HuH-7.5 (cell line): ENCODE measurements at regions not wholly inside any gene's neighbourhood (a gene's known extent, or its start where the extent isn't known, plus 50 kb on each side); places are given as distances from the start of the nearest gene placed in this dataset.
A peak's percentile ranks its signal among the peaks of the same experiment; 100 is the strongest.

Source experiments
- DNase-seq: peaks from one replicate; pipeline ENCODE4 v3.0.0; 2011; ENCODE audit warnings: low spot score

DNA sequence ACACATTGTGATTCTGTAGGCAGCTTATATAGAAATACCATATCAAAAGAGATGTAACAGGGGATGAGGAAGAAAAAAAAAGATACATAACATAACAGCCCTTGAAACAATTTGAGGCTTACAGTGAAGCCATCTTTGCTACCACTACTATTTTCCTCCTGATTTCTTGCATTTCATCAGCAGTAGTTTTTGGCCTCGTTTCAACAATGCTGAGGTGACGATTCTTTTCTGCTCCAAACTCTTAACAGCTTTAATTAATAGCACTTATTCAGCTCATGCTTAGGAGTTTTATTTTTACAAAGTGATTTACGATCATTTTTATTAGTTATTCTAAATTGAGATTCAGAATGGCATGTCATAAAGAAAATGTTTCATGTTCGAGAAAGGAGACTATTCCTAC, 163.2 kb downstream of the DCK start:
- DNase-seq = no peak

DNA sequence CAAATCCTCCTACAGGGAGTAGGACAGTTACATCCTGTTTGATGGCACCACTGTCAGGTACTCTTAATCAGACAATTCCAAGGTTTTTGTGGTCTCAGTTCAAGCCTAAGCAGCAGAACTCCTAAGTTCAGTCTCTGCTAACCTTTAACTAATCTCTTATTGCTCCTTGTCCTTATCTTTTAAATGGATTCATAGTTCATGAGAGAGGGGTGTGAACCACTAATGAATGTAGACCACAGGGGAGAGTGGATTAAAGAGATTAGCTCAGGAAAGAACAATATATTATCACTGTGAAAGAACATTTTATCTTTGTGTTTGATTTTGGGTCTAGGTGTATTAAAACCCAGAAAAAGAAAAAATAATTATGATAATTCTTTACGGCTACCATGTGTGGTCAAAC, 168.9 kb downstream of the DCK start:
- DNase-seq = no peak

DNA sequence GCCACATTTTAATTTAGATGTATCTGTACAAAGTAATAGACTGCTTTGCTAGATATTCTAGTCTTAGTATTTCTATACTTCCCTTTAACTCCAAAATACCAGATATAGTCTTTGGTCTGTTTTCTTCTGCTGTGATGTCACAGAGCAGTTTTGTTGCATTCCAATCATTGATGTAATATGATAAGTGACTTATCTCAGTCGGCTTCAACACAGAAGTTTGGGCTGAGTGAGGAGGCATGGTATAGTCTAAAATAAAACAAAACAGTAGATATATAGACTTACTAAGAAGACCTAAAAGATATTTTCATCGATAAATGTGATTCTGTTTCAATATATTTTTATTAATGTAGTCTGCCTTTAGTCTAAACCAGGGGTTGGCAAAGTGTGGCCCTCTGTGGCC, 169.9 kb downstream of the DCK start:
- DNase-seq = no peak

DNA sequence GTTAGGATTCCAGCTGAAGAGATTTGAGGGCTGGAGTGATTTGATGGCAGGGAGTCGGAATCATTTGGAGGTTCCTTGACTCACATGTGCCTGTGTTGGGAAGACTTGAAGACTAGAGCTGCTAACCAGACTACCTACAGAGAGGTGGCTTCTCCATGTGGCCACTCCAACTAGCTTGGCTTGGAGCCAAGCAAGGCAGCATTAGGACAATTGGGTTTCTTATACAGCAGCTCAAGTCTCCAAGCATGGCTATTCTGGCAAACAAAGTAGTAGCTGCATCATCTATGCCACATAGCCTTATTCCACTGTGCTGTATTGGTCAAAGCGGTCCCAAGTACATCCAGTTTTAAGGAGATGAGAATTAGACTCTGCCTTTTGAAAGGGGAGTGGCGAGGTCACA, 171.7 kb upstream of the SLC4A4 start:
- DNase-seq = no peak

DNA sequence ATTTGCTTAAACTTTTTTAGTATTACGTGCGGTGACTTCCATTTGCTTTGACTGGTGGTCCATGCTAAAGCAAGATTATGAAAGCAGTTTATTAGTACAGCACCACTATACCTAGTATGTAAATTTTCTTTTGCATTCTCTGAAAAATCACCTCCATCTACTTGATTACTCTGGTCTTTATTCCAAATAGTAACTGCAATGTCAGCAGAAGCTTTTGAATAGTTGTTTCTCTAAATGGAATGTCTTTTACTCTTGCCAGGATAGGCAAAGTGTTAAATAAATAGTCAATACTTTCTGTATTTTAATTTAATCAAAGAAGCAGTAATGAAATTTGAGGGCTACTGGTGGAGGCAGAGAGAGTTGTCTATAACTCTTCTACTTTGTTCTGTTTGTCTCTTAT, 167.2 kb upstream of the SLC4A4 start:
- DNase-seq = no peak

DNA sequence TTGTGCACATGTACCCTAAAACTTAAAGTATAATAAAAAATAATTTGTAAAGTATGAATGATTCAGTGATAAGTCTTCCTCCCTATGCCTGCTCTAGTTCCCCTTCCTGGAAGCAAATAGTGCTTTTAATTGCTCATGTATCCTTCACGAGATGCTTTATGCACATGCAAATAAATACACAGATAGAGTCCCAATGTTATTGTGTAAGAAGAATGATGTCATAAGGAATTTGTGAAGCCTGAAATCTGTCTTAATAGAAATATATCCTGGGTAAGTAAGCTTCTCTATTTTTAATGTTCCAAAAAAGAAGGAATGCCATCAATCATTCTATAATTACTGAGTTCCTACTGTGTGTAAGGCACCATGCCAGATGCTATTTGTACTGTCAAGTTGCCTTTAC, 157.5 kb upstream of the SLC4A4 start:
- DNase-seq = no peak

DNA sequence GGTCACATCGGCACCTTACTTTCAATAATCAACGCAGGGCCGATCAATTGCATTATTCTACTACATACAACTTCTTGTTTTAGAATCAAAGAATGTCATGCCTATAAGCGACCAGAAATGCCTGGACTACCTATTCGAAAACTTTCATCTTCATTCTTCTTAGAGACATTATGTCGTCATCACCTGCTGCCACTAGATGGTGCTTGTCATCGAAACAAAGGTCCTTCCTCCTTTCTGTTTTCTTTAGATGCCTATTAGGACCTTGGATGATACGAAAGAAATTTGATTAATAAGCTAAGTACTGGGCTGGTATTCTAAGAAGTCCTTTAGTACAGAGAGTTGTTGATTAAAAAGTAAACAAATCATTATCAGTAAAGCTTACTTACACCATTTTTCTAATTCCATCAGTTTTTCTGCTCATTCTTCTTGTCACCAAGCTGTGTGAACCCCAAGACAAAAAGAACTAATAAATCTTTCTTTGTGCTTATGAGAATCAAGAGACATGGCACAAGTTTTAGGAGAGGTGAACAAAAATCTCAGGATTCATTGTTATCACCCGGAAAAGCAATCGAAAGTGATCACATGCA, 154.5 kb upstream of the SLC4A4 start:
- DNase-seq = peak; percentile 20

DNA sequence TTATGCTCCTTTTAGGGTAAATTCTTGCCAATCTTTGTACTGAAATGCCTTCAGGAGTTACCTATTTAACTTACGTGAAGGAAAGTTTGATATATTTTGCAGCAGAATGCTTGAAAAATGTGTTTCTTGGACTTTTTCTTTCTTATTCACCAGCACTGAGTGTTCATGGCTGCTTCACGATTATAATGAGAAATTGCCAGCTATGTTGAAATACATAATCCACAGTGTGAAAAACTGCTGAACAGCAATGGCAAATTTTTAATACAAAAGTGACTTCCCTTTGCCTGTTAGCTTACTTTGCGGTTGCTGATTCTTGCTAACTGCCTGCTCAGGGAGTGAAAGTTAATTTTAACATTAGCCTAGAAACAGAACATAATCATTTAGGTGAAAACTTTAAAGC, 153.8 kb upstream of the SLC4A4 start:
- DNase-seq = no peak

DNA sequence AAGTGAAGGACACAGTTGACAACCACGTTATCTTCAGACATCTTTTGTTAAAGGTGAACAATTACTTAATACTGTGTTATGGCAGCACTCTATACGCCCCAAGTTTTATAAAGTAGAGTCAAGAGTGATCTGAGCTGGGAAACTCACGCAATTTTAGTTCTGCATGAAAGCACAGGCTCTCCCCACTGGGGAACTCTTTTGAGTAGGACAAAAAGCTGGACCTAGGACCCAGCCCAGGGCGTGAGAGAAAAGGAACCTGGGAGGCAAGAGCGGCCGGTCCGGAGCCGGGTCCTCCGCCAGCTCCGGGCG, 152.6 kb upstream of the SLC4A4 start:
- DNase-seq = no peak

DNA sequence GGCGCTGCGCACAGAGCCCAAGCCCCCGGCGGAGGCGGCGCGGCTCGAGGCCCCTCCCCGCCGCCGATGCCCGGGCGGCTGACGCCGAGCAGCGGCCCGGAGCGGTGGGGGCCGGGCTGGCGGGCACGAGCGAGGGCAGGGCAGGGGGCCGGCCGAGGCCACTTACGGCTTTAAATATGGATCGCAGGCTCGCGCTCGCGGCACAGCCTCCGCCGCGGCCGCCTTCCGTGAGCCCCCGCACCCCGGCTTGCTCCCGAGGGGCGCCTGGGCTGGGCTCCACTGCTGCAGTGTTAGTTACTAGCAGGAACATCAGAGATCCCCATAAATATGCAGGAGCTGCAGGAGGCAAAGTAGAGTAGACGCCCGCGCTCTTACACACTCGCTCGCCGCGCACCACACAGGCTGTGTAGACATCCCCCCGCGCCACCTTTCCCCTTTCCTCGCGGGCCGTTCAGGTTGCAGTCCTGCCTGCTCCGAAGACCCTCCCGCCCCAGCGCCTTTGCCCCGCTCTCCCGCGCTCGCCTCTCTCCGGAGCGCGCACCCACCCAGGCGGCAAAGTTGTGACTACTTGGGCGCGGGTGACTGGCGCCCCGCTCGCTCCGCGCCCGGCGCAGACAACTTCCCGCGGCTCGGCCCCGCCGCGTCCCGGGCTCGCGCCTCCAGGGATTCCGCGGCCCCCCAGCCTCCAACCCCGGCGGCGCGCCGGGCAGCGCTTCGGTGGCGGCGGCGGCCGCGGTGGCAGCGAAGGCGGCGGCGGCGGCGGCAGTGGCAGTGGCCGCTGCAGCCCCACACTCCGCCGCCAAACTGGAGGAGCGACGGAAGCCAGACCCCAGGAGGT, 152.0 kb upstream of the SLC4A4 start:
- peak; percentile 68 for DNase-seq

DNA sequence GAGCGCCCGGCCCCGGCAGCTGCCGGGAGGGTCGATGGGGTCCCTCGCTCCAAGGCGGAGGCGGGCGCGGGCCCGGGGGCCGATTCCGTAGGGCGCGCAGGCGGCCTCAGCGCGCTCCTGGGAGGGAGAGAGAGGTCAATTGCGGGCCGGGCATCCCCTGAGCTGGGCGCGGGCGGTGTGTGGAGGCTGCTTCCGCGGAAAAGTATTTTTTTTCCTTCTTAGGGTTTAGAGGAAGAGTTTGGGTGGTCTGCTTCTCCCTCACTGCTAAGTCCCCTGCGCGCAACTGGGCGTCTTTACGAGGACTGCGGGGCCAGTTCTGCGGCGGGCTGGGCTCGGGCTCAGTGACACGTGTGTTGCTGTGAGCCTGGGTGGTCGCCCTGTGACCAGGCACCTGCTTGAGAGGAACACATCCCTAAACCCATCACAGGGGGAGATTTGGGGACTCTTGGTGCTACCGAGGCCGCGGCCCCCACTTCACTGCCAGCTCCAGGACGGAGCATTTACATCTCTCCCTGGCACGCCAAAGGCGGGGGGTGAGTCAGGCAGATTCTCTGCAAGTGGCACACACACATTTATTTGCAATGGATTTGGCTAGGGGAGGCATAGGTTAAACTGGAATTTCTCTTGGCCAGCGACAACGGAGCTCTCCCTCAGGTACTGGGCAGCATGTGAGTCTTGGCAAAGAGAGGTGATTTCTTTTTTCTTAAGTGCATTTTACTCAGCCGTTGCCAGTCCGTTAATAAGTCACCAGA, 151.2 kb upstream of the SLC4A4 start:
- DNase-seq = peak; percentile 43

DNA sequence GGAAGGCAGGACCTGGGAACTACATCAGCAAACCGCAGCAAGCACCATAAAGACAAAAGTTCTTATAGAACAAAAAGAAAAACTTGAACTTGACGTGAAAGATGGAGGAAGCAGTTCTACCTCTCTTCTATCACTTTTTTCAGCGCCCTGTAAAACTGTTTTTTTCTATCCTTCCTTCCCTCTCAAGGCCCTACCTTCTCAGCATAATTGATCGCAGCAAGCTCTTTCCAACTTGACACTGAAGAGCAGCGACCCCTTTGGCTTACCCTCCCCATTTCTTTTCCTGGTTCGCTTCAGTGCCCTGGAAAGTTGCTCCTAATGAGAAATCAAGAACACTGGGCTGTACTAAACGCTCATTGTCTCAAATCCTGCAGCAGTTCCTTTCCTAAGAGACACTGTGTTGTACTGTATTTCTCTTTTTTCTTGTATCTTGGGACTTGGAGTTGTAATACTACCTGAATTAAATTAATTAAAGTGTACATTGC, 150.6 kb upstream of the SLC4A4 start:
- DNase-seq = no peak

DNA sequence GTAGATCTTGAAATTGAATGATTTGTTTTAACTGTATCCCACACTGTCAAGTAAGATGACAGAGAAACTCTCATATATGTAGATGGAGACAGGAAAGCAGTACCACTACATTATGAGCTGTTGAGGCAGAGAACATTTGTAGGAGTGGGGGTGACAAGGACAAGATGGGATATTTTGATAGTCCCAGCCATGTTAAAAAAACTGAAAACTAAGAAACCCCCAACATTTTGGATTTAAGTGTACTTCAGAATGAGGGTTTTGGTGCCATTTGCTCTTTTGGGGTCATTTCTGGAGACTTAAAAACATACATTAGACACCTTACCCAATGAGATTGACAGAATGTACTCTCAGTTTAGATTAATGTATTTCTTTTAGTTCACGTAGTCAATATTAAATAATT, 149.9 kb upstream of the SLC4A4 start:
- no peak for DNase-seq

DNA sequence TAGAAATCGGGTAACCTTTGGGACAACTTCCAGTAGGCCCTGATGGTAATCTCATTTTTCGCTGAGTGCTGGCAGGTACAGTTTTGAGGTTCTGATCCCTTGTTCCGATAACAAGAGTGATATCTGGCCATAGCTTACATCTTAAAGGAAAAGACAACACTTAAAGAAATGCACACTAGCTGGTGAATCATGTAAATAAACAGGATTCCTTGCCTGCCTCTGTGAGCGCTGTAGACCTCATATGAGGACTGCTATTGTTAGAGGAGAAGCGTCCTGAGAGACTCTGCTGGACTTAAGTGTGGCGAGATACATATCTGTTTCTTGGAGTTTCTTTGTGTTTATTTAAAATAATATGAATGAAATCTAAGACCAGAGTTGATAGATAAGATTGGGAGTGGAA, 149.3 kb upstream of the SLC4A4 start:
- DNase-seq = no peak

DNA sequence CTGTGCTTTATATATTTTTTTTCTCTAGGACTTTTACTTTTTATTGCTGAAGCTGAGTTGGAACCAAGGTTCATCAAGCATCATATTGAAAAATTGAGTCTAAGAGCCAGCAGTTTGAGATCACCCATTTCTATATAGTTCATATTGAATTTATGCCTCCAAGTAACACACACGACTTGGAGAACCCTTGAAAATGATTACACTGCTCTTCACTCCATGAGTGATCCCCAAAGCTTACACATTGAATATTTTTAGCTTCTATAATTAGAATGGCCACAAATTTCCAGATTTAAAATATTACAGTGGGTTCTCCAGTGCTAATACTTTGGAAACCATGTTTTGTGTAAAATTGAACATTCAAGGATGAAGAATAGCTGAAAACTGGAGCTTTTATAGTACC, 144.4 kb upstream of the SLC4A4 start:
- no peak for DNase-seq

DNA sequence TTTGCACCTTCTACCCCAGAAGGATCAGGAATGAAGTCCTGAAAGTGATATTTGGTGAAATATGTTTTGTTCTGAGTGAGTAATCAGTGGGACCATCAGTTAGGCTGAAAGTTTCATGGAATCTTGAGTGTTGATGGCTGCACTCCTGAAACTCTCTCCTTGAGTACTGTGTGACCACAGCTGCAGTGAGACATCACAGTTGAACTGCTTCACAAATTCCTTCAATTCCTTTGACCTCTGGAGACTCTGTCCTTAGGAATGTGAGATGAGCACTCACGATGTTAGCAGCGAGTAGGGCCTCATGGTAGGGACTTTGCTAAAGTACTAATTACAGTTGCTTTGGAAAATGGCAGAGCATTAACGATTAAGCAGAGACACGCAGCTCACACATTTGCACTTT, 142.9 kb upstream of the SLC4A4 start:
- DNase-seq = no peak

DNA sequence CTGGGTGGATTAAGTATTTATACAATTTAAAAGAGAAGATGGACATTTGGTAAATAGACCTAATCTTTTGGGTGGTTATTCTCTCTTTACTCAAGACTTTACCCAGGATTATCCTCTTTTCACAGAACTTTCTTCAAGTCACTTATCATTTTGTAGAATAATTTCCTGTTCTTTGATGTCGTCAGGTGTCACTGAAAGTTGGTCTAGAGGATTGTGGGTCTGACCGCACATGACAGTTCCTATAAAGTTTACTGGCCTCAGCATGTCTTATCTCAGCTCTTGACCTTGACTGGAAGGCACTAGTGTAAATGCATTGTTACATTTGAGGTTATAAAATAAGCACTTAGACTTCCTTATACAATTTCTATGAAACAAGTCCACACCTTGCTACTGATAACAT, 139.9 kb upstream of the SLC4A4 start:
- no peak for DNase-seq

DNA sequence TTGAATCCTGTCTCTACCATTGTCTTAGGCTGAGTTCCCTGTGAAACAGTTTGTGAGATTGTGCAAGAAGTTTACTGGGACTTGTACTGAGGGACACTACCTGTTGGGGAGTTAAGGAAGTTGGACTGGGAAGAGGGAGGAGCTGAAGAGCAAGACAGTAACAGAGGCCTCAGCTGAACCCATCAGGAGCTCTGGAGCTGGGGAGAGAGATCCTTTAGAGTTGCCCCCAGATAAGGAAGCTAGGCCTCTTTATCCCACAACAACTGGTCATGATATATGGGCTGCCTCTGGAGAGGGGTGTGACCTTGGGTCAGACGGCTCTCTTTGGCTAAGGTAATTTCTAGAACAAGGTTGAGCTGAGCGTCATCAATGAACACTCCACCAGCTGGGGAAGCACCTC, 137.8 kb upstream of the SLC4A4 start:
- no peak for DNase-seq

DNA sequence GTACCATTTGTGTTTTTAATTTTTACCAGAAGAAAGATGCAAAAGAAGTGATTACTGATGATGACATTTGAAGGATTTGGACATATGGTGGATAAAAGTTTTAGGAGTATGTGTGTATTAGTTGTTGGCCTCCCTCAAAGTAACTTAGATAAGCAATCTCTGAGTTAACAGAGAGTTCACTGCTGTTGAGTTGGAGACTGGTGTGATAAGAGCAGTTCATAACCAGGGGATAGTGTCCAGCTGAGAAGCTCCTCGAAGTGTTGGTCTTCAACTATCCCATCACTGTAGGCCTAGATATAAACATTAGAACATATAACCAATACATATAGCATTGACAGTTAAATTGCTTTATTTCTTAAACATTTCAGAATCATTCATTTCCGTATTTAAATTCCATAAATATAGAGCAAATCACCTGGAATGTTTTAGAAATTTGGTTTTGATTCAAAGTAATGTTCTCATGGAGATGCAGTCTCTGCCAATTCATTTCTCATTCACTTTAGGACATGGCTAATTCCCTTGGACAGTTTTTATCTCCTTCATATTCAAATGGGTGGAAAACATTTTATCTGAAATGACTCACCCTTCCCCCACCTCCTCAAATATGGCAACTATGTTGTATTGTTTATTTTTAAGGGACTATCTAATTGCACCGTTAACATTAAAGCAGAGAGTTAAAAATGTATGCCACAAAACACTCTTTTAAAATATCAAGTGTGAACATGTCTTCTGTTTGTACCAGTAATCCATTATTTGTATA, 136.8 kb upstream of the SLC4A4 start:
- DNase-seq = no peak

DNA sequence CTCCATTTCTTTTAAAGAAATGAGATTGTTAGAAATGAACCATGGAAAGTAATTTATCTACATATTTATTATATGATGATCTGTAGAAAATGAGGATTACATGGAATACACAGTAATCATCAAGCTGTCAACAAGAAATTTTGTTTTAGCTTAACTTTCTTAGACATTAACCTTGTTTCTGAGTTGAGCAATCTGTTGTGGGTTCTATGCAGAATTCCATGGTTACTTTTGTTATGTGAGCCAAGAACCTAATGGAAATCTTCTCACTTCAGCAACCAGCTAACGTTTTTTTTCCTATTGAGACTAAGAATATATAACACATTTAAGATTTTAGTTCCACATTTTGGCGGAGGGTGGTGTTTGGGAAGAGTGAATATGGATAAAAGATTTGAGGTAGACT, 136.1 kb upstream of the SLC4A4 start:
- no peak for DNase-seq

DNA sequence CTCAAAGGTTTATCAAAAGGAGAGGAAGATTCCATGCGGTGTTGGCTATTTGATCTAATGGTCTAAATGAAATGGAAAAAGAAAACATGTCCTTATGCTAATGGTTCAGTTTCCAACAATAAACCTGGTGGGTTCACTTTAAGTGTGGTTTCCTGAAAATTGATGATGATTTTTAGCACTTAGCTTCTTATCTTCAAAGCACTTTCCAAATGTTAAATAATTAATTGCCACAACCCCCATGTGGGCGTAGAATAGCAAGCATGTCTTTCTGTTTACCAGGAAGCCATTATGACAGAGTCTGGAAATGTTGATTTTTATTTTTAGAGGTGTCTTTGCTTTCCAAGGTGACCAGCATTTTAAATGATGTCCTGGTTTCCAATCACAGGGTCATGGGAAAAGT, 134.8 kb upstream of the SLC4A4 start:
- no peak for DNase-seq

DNA sequence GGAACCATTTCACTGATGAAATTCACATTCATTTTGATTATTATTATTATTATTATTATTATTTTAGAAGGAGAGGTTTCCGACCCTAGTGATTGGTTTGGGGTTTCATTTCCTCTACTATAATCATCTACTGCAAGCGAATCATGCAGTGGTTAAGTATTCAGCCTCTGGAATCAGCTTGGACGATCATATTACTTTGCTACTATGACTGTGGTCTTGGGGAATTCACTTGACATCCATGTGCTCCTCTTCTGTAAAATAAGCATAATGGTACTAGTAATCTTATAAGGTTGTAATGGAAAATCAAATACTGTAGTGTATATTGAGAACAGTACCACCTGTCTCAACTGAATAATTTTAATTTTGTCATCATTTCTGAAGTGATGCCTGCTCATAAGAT, 132.1 kb upstream of the SLC4A4 start:
- no peak for DNase-seq

DNA sequence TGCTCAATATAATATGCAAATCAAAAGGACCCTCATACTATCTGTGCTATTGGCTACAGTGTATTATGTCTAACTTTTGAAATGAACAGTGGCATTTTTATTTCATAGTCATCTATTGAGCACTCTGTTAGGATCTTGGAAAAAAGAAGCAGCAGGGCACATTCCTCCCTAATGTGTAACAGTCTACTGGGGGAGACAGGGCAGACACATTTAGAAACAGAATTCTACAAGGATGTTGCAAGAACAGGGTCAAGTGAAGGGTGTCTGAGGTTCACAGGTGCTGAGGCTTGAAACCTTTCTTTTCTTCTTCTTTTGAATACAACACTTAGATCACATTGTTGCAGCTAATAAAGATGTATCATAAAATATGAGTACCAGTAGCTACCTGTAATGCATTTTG, 129.7 kb upstream of the SLC4A4 start:
- DNase-seq = no peak
